ENCODE measurements at regions not wholly inside any gene's neighbourhood (a gene's known extent, or its start where the extent isn't known, plus 50 kb on each side); places are given as distances from the start of the nearest gene placed in this dataset.

- peak overlapping the region; percentile 24 for H2AFZ ChIP-seq (ENCODE audit: low read depth, low read length, poor library complexity, severe bottlenecking)
- H3K9me2 ChIP-seq (ENCODE audit: insufficient read depth): no peaks in the 10 kb centered on the region
- H3K36me3 ChIP-seq (ENCODE audit: control insufficient read depth in 1 of 2, insufficient read depth in 2 of 2, low read length in 2 of 2): no peaks in the 10 kb centered on the region
- TF ChIP-seq TCF7L2 (IDR thresholded peaks at IDR 0.05; ENCODE audit: borderline replicate concordance, extremely low read depth, insufficient read depth, insufficient read length) (no peak), EGR1 (IDR thresholded peaks at IDR 0.05; ENCODE audit: low read depth) (peak; percentile 71), MAX (IDR thresholded peaks at IDR 0.05) (no peak)
- intact Hi-C loops (cut with micrococcal nuclease): loop anchor here (10.0 kb wide), 1 partner anchor 396 kb away; the partner anchor contains the start of gene TMEM161B
- no TSS peak for BruUV-seq (replicated peaks)
- CTCF ChIA-PET: interaction anchor here (1.4 kb wide), 1 partner anchor 58 kb away, joined by 3 read pairs; no protein-coding TSS in a partner anchor
- H3K79me2 ChIP-seq (ENCODE audit: insufficient read depth, low read length): no peaks in the 10 kb centered on the region
- POLR2A ChIA-PET: interaction anchor here (1.2 kb wide), 1 partner anchor 22 kb away, joined by 3 read pairs; no protein-coding TSS in a partner anchor
- H4K20me1 ChIP-seq (ENCODE audit: insufficient read depth): no peaks in the 10 kb centered on the region
- no peak overlapping the region for H3K27ac ChIP-seq (ENCODE audit: low read depth, low read length)
- RAD21 ChIA-PET (ENCODE audit: low non-redundant PET in 1 of 2, low total read pairs in 2 of 2, uncharacterized antibody in 2 of 2, unreplicated experiment in 2 of 2): interaction anchor here in 1 of 2 experiments (0.8 kb wide), 1 partner anchor 520 kb away, joined by 4 read pairs; no protein-coding TSS in a partner anchor
- DNase-seq (ENCODE audit: low read depth, low spot score): peak; percentile 68
- ATAC-seq: peak; percentile 95
- no peaks in the 10 kb centered on the region for H3K9me3 ChIP-seq (ENCODE audit: control insufficient read depth in 1 of 2, insufficient read depth in 1 of 2, low read depth in 1 of 2, low read length in 2 of 2)
- H3K4me2 ChIP-seq (ENCODE audit: low read length): peak overlapping the region; percentile 72
- no peaks in the 10 kb centered on the region for H3K27me3 ChIP-seq (ENCODE audit: insufficient read depth, low read length)
- H3K9ac ChIP-seq (ENCODE audit: low read length): peak overlapping the region; percentile 18; the same call in 1 of the 2 replicates
- peaks cover 0 to 12% of the 10 kb centered on the region in 2 experiments; a peak in 2 of 4 replicates for H3K4me1 ChIP-seq (ENCODE audit: control insufficient read depth in 1 of 2, insufficient read depth in 2 of 2, low read length in 2 of 2)
- peak overlapping the region; percentile 42 to 50 for H3K4me3 ChIP-seq (replicated peaks in 1 of 2; ENCODE audit: low read depth in 1 of 2, low read length in 2 of 2)
Measured at GRCh38 chr5:88660947-88661805, 221.8 kb downstream of the MEF2C start.

DNA sequence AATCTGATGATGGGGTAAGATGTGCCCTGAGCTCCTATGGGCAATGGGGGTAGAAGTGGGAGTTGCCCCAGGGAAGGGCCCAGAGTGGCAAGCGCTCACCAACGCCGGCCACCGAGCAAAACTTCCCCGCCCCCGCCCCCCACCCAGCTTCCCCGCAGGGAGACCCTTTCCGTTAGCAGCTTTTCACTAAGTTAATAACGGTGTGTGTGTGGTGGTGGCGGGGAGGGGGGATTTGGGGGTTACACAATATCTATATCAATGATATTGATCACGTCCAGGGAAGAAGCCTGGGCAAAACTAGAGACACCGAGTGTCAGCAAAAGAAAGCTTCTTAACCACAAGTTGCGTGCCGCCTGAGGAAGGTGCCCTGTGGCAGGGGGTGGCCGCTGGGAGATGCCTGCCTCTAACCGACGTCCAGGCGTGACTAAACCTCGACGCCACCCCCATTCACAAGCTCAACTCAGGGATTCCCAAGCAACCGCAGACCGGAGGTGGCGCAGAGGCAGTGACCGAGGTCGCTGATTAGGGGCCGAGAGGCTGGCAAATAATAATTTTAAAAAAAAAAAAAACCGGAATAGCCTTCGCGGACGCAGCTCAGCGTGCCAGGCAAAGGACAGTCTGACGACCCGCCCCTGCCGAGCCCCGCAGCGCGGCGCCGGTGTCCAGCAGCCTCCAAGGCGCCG lies 222.6 kb downstream of the MEF2C start:
- Histone ChIP-seq H3K4me1 (ENCODE audit: control insufficient read depth in 1 of 2, insufficient read depth in 2 of 2, low read length in 2 of 2) (peaks cover 0 to 12% of the 10 kb centered on the region in 2 experiments; a peak in 2 of 4 replicates), H3K4me3 (replicated peaks in 1 of 2; ENCODE audit: low read depth in 1 of 2, low read length in 2 of 2) (peak overlapping the region; percentile 18 to 50; a peak in 3 of 4 replicates), H3K79me2 (ENCODE audit: insufficient read depth, low read length) (no peaks in the 10 kb centered on the region), H3K36me3 (ENCODE audit: control insufficient read depth in 1 of 2, insufficient read depth in 2 of 2, low read length in 2 of 2) (no peaks in the 10 kb centered on the region), H4K20me1 (ENCODE audit: insufficient read depth) (no peaks in the 10 kb centered on the region), H3K27me3 (ENCODE audit: insufficient read depth, low read length) (no peaks in the 10 kb centered on the region), H3K9me2 (ENCODE audit: insufficient read depth) (no peaks in the 10 kb centered on the region), H3K9me3 (ENCODE audit: control insufficient read depth in 1 of 2, insufficient read depth in 1 of 2, low read depth in 1 of 2, low read length in 2 of 2) (no peaks in the 10 kb centered on the region), H3K9ac (ENCODE audit: low read length) (0 out of 2 replicates have a peak overlapping the region, but pooled peaks have one; percentile 18), H3K4me2 (ENCODE audit: low read length) (peak overlapping the region; percentile 72), H2AFZ (ENCODE audit: low read depth, low read length, poor library complexity, severe bottlenecking) (no peak overlapping the region), H3K27ac (ENCODE audit: low read depth, low read length) (no peak overlapping the region)
- ChIA-PET RAD21 (ENCODE audit: low non-redundant PET in 1 of 2, low total read pairs in 2 of 2, uncharacterized antibody in 2 of 2, unreplicated experiment in 2 of 2) (interaction anchor here in 1 of 2 experiments (0.8 kb wide), 1 partner anchor 519 kb away, joined by 4 read pairs; no protein-coding TSS in a partner anchor), POLR2A (interaction anchor here (1.2 kb wide), 1 partner anchor 21 kb away, joined by 3 read pairs; no protein-coding TSS in a partner anchor), CTCF (interaction anchor here (1.4 kb wide), 1 partner anchor 58 kb away, joined by 3 read pairs; no protein-coding TSS in a partner anchor)
- ATAC-seq: peak; percentile 59
- intact Hi-C loops (cut with micrococcal nuclease): loop anchor here (10.0 kb wide), 1 partner anchor 396 kb away; the partner anchor contains the start of gene TMEM161B
- no TSS peak for BruUV-seq (replicated peaks)
- TF ChIP-seq ZFX (IDR thresholded peaks at IDR 0.05) (no peak), MAX (IDR thresholded peaks at IDR 0.05) (0 out of 2 replicates have a peak, but pooled peaks have one; percentile 16)
- peak; percentile 8 for DNase-seq (ENCODE audit: low read depth, low spot score)
